SK-N-MC (cell line): ENCODE measurements at regions not wholly inside any gene's neighbourhood (a gene's known extent, or its start where the extent isn't known, plus 50 kb on each side); places are given as distances from the start of the nearest gene placed in this dataset.

Experiments
- DNase-seq: peaks from one replicate; pipeline ENCODE4 v3.0.0-alpha.2; 2011; ENCODE audit warnings: low read depth, low spot score
- H3K27ac ChIP-seq: fragments of 200-600 bp; sonication (generic); 2 replicates; pipeline ENCODE4 v1.5.1; 2016; ENCODE audit warnings: mixed run types
- H3K36me3 ChIP-seq: fragments of 200-600 bp; sonication (generic); 2 replicates; pipeline ENCODE4 v1.6.1; 2017; ENCODE audit warnings: antibody characterized with exemption, low read length, mixed read lengths; ENCODE audit not compliant: insufficient read depth
- H3K4me3 ChIP-seq: fragments of 200-600 bp; sonication (generic); 2 replicates; pipeline ENCODE4 v1.5.1; 2016
- H3K9ac ChIP-seq: fragments of 200-600 bp; sonication (generic); 2 replicates; pipeline ENCODE4 v1.8.0; 2017; ENCODE audit warnings: mixed run types, mixed read lengths; ENCODE audit not compliant: insufficient read length
- H3K9me3 ChIP-seq: fragments of 200-600 bp; sonication (generic); 2 replicates; pipeline ENCODE4 v1.6.1; 2017; ENCODE audit warnings: low read depth, mild to moderate bottlenecking, antibody characterized with exemption, low read length, moderate library complexity, mixed read lengths
- EZH2 ChIP-seq: fragments of 200-600 bp; sonication (generic); IDR thresholded peaks from one replicate; pipeline ENCODE4 v1.6.1; 2017; ENCODE audit warnings: antibody characterized with exemption
- FOXP2 ChIP-seq: optimal IDR thresholded peaks from 2 replicates; pipeline ENCODE3; 2011; ENCODE audit warnings: mild to moderate bottlenecking, moderate library complexity; ENCODE audit not compliant: insufficient read depth; ENCODE audit errors: extremely low read length, control extremely low read depth
- POLR2AphosphoS5 ChIP-seq: IDR thresholded peaks from 2 replicates; pipeline ENCODE4 v1.6.1; 2012; ENCODE audit warnings: mild to moderate bottlenecking, low read depth, low read length, borderline replicate concordance

DNA sequence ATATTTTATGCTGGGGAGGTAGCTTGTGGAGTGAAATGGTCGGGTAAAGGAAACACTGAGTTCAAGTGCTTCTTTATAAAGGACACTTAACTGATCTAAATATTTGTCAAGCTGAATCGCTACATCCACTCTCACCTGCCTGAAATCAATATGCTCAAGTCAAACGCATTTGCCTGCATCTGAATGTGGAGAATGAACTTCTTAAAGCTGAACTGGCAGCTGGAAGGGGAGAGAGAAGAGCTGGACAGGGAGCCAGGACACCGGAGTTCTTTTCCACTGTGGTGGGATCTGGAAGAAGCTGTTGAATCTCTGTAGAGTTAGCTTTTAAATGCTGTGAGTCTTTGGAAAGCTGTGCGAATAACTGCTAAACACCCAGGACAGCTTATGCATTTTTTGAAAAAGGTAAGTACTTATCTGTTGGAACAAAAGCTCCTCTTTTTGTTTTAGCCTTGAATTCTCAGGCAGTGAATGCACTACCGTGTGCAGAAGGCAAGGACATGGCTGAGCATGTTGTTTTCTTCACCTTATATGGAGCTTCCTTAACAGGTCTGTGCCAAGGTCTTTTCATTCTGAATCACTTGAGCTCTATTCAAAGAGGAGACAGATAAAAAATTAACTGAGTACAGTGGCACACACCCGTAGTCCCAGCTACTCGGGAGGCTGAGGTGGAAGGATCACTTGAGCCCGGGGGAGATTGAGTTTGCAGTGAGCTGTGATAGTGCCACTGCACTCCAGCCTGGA, 74.2 kb upstream of the KLF7 start:
- Histone ChIP-seq H3K27ac (no peak overlapping the region), H3K4me3 (no peak overlapping the region), H3K36me3 (no peaks in the 10 kb centered on the region), H3K9me3 (no peaks in the 10 kb centered on the region), H3K9ac (no peak overlapping the region)
- TF ChIP-seq EZH2 (no peak), POLR2AphosphoS5 (no peak), FOXP2 (no peak)
- no peak for DNase-seq

DNA sequence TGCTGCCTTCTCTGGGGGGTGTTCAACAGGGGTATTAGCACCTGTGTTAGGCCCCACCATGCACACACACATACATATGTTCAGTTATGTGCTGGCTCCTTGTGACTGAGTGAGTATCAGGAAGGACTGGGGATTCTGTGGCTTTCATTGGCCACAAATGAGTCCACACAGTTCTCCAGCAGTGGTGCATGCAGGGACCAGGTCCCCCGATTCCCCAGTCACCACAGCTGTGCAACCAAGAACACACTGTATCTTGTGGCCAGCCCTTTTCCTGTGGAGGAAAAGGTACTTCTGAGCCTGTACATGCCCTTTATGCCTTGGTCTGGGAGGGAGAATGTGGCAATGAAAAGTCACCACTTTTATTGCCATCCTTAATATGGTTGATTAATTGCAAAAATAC, 74.9 kb upstream of the KLF7 start:
- no peaks in the 10 kb centered on the region for H3K36me3 ChIP-seq
- H3K9me3 ChIP-seq, result no peaks in the 10 kb centered on the region
- no peak for DNase-seq
- H3K27ac ChIP-seq, result no peak overlapping the region
- H3K9ac ChIP-seq, result no peak overlapping the region
- TF ChIP-seq EZH2 (no peak), FOXP2 (no peak), POLR2AphosphoS5 (no peak)
- no peak overlapping the region for H3K4me3 ChIP-seq

DNA sequence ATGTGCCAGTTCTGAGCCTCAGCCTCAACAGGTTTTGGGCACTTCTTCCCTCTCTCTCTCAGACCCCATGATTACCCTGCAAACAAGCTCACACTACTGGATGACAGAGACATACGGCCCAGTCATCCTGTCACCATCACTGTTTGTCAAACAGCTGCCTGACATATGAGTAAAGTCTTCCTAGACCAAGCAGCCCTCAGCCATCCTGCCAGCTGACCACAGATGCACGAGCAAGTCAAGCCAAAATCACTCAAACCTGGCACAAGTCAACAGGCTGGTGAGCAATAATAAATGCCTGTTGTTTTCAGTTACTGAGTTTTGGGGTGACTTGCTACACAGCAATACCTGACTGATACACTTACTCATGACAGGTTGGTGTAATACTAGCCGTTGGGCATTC, 75.5 kb upstream of the KLF7 start:
- TF ChIP-seq POLR2AphosphoS5 (no peak), FOXP2 (no peak), EZH2 (no peak)
- H3K9ac ChIP-seq, result no peak overlapping the region
- no peak for DNase-seq
- H3K27ac ChIP-seq, result no peak overlapping the region
- no peak overlapping the region for H3K4me3 ChIP-seq
- no peaks in the 10 kb centered on the region for H3K9me3 ChIP-seq
- no peaks in the 10 kb centered on the region for H3K36me3 ChIP-seq

DNA sequence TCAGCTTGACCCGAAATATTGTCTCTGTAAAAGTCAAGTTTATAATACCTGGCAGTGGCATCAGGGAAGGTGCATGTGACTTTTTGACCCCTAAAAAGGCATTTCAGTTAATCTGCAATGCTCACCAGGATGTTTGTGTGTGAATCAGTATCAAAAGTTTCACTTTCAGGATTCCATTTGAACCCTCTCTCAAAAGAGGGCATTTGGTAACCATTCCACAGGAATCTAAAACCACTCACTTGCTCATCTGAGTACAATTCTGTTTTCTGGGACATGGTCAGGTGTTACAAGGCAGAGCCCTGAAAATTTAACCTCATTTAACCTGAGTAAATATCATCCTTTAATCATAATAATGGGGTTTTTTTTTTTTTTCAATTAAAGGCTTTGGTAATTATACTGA, 77.9 kb upstream of the KLF7 start:
- no peak overlapping the region for H3K27ac ChIP-seq
- no peak for DNase-seq
- H3K9me3 ChIP-seq, result no peaks in the 10 kb centered on the region

DNA sequence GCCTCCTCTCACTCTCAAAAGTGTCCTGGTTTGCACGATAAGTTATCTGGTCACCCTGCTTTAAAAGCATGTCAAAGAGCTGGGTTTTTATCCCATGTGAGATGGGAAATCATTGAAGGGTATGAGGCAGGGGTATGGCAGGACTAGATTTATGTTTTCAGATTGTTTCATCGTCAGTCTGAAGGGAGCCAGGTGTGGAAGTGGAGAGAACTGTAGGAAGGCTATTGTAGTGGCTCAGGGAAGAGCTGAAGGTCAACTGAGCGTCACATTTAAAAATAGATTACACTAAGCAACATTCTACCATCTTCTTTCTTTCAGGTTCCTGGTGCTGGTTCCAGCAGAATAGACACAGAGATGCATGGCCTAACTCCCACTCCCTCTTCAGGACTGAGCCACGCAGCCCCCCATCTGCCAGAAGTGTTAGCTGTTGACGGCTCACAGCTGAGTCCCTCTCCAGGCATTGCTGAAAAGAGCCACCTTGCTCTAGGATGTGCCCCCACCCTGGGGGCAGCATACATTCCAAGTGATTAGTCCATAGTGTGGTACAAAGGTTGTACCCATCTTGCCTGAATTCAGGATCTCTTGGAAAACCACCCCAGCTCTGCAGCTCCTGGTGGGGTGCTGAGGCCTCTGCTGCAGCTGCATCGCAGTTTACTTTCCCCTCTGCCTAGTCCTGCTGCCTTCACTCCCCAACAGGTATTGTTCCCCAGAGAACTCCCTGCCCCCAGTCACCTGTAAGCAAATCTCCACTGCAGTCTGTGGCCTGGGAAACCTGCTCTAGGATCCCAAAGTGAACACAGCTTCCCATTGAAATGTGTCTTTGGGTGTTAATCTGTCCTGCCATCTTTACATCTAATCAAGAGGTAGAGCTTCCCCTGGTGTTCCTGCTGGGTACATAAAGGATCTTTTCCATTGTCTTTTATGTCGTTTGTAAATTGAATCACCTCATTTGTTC, 79.5 kb upstream of the KLF7 start:
- H3K27ac ChIP-seq, result no peak overlapping the region
- H3K36me3 ChIP-seq, result no peaks in the 10 kb centered on the region
- DNase-seq, result no peak
- H3K4me3 ChIP-seq, result no peak overlapping the region
- H3K9ac ChIP-seq, result no peak overlapping the region
- TF ChIP-seq EZH2 (no peak), FOXP2 (no peak), POLR2AphosphoS5 (no peak)
- no peaks in the 10 kb centered on the region for H3K9me3 ChIP-seq

More for the DNA sequence above, 77.9 kb upstream of the KLF7 start:
- TF ChIP-seq EZH2 (no peak), POLR2AphosphoS5 (no peak), FOXP2 (no peak)
- Histone ChIP-seq H3K36me3 (no peaks in the 10 kb centered on the region), H3K9ac (no peak overlapping the region), H3K4me3 (no peak overlapping the region)

DNA sequence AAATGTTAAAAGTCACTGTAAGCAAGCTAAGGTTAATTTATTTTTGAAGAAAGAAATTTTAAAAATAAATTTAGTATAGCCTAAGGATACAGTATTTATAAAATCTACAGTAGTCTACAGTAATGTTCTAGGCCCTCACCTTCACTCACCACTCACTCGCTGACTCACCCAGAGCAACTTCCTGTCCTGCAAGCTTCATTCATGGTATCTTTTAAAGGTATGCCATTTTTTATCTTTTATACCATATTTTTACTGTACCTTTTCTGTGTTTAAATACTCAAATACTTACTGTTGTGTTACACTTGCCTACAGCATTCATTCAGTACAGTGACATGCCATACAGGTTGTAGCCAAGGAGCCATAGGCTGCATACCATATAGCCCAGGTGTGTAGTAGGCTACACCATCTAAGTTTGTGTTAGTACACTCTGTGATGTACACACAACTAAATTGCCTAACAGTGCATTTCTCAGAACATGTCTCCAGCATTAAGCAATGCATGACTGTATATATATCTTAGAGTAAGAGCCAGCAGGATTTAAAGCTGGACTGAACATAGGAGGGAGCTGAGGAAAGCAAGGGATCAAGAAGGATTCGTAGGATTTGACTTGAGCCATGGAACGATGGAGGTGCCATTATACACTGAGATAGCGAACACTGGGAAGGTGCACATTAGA, 83.1 kb upstream of the KLF7 start:
- Histone ChIP-seq H3K4me3 (no peak overlapping the region), H3K9me3 (no peaks in the 10 kb centered on the region), H3K27ac (no peak overlapping the region), H3K9ac (no peak overlapping the region), H3K36me3 (no peaks in the 10 kb centered on the region)
- DNase-seq, result no peak
- TF ChIP-seq FOXP2, result no peak
- no peak for TF ChIP-seq POLR2AphosphoS5
- no peak for TF ChIP-seq EZH2

DNA sequence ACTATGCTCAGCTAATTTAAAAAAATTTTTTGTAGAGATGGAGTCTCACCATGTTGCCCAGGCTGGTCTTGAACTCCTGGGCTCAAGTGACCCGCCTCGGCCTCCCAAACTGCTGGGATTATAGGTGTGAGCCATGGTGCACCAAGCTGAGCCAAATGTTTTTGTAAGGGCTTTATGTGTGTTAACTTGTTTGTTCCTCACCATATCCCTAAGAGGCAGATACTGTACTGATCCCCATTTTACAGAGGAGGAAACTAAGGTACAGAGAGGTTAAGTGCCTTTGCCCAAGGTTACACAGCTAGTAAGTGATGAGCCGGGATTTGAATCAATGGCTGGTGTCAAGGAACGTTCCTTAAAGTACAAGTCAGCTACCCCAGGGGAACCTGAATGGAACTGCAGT, 85.3 kb upstream of the KLF7 start:
- Histone ChIP-seq H3K4me3 (no peak overlapping the region), H3K36me3 (no peaks in the 10 kb centered on the region), H3K9ac (no peak overlapping the region), H3K9me3 (no peaks in the 10 kb centered on the region), H3K27ac (no peak overlapping the region)
- TF ChIP-seq POLR2AphosphoS5, result no peak
- TF ChIP-seq EZH2, result no peak
- TF ChIP-seq FOXP2, result no peak
- no peak for DNase-seq
